Choroid plexus epithelial cell (primary cell): ENCODE measurements at regions not wholly inside any gene's neighbourhood (a gene's known extent, or its start where the extent isn't known, plus 50 kb on each side); places are given as distances from the start of the nearest gene placed in this dataset.

Experiments
- DNase-seq: peaks from one replicate; pipeline ENCODE4 v3.0.0-alpha.2; 2010; ENCODE audit warnings: low read depth
- H3K4me3 ChIP-seq: 2 replicates; pipeline ENCODE4 v1.5.1; 2011; ENCODE audit warnings: low read depth, mild to moderate bottlenecking, control low read depth, low read length, moderate library complexity
- CTCF ChIP-seq: conservative IDR thresholded peaks from 2 replicates; pipeline ENCODE4 v1.5.1; 2011; ENCODE audit warnings: low read depth, mild to moderate bottlenecking, control low read depth, inconsistent platforms, low read length, moderate library complexity

DNA sequence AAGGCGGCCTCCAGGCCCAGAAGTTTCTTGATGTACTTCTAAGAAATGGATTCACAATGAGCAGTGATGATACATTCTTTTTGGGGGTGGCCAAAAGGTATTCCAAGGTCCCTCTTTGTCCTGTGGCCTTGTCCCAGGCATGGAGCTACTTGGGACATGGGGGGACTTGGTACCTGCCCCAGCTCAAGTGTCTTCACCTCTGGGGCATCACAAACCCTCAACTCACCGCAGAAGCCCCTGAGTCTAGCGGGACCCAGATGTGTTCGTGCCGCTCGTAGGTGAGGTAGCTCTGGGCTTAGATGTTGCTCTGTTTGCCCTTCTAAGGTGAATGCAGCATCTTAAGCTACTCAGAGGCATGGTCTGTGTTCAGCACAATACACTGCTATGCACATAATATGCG, 338.0 kb upstream of the IRX4 start:
- TF ChIP-seq CTCF = no peak
- no peak for DNase-seq
- H3K4me3 ChIP-seq = no peak overlapping the region

- no peak overlapping the region for H3K4me3 ChIP-seq
- TF ChIP-seq CTCF = no peak
- DNase-seq = no peak
Measured at GRCh38 chr5:2219149-2219776, 336.5 kb upstream of the IRX4 start.

- TF ChIP-seq CTCF = no peak
- DNase-seq = no peak
- no peak overlapping the region for H3K4me3 ChIP-seq
Measured at GRCh38 chr5:2217219-2217618, 334.5 kb upstream of the IRX4 start.

DNA sequence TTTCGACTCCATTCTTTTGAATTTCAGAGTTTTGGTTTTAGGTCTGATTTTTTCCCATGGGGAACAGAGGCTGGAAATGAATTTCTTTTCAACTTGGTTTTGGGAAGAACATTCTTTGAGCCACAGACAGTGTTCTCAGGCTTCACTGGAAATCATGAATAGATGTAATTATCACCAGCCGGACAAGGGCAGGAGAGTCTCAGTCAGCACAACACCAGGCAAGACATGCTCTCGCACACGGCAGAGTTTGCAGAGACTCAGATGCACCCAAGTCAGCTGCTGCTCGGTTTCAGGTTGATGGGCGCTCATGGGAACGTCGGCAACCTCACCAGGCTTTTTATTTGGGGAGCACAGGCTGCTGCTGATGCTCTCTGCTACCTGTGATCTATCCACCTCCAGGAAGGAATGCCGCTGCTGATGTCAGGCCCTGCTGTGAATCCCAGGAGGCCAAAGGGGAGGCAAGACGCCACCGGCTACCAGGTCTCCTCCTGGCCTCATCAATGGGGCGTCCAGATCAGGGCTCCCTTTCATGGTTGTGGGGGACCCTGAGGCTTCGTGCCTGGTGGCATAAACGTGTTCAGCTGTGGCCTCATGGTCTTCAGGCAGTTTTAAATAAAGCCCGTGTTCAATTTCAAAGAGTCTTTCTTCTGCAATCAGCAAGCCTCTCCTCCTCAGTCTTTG, 332.3 kb upstream of the IRX4 start:
- no peak overlapping the region for H3K4me3 ChIP-seq
- no peak for DNase-seq
- TF ChIP-seq CTCF = no peak

- no peak for TF ChIP-seq CTCF
- no peak for DNase-seq
- no peak overlapping the region for H3K4me3 ChIP-seq
Measured at GRCh38 chr5:2213121-2213730, 330.5 kb upstream of the IRX4 start.

- TF ChIP-seq CTCF = no peak
- no peak for DNase-seq
- no peak overlapping the region for H3K4me3 ChIP-seq
Measured at GRCh38 chr5:2212481-2212880, 329.8 kb upstream of the IRX4 start.

DNA sequence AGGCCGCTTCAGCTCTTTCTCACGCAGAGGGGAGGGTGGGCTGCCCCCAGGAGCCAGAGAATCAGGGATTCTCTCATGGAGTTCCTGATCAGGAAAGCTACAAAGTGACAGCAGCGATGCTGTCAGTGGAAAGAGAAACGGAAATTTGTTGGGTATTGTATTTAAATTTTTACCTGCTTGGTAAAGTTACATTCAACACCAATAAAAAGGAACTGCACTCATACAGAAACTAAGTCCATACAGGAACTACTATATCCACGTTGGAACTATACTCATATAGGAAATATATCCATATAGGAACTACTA, 325.5 kb upstream of the IRX4 start:
- H3K4me3 ChIP-seq = no peak overlapping the region
- no peak for DNase-seq
- no peak for TF ChIP-seq CTCF
